WI38 (cell line): ENCODE measurements at regions not wholly inside any gene's neighbourhood (a gene's known extent, or its start where the extent isn't known, plus 50 kb on each side); places are given as distances from the start of the nearest gene placed in this dataset.
"Not testable (repeated sequence)": the region's sequence is repeated elsewhere in the genome, so short reads cannot be mapped to it uniquely, and the experiment has no call there.

Experiments used
- H3K4me3 ChIP-seq: 2 replicates; pipeline ENCODE4 v1.5.1; 2011; ENCODE audit warnings: low read depth, mild to moderate bottlenecking, control low read depth, low read length
- TF ChIP-seq, protein P1 (sequence below): IDR thresholded peaks from 2 replicates; pipeline ENCODE4 v1.5.1; 2012; ENCODE audit warnings: low read depth, mild to moderate bottlenecking, control low read depth, low read length

- TF ChIP-seq, protein P1, sequence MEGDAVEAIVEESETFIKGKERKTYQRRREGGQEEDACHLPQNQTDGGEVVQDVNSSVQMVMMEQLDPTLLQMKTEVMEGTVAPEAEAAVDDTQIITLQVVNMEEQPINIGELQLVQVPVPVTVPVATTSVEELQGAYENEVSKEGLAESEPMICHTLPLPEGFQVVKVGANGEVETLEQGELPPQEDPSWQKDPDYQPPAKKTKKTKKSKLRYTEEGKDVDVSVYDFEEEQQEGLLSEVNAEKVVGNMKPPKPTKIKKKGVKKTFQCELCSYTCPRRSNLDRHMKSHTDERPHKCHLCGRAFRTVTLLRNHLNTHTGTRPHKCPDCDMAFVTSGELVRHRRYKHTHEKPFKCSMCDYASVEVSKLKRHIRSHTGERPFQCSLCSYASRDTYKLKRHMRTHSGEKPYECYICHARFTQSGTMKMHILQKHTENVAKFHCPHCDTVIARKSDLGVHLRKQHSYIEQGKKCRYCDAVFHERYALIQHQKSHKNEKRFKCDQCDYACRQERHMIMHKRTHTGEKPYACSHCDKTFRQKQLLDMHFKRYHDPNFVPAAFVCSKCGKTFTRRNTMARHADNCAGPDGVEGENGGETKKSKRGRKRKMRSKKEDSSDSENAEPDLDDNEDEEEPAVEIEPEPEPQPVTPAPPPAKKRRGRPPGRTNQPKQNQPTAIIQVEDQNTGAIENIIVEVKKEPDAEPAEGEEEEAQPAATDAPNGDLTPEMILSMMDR = no peak
- no peak overlapping the region for H3K4me3 ChIP-seq
Observed at GRCh38 chr10:106284802-106285587, 879.5 kb downstream of the SORCS1 start.

- no peak overlapping the region for H3K4me3 ChIP-seq
- TF ChIP-seq, protein P1 = no peak
Observed at GRCh38 chr10:106280896-106281460, 883.5 kb downstream of the SORCS1 start.

DNA sequence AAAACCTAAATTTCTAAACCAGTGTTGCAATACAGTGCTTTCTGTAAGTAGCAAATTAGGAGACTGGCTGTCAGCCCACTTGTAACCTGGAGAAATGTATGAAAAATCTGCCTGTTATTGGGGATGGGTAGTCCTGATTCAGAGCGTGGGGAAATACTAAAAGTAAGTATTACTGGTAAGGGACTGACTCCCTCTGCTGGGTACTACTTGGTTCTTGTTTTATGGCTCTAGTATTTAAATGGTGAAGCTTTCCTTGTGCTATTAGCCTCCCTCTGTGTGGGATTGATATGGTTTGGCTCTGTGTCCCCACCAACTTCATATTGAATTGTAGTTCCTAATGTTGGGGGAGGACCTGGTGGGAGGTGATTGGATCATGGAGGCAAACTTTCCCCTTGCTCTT lies 886.1 kb downstream of the SORCS1 start:
- H3K4me3 ChIP-seq = no peak overlapping the region
- TF ChIP-seq, protein P1 = no peak

DNA sequence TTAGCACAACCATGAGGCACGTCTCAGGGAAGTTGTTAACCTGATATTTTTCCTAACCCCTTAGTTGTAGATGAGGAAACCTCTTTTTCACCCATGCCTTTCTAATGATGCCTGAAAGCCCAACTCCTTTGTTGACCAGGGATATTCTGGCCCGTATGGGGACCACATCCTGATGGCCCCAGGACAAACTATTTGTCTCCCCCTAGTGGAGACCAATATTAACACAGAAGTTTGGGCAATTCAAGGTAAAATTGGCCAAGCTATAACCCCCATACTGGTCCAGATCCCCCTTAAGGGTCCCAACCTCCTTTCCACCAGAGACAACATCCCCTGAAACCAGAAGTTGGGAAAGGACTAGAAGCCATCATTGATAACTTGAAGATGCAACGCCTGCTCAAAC lies 893.3 kb downstream of the SORCS1 start:
- TF ChIP-seq, protein P1 = no peak
- no peak overlapping the region for H3K4me3 ChIP-seq

DNA sequence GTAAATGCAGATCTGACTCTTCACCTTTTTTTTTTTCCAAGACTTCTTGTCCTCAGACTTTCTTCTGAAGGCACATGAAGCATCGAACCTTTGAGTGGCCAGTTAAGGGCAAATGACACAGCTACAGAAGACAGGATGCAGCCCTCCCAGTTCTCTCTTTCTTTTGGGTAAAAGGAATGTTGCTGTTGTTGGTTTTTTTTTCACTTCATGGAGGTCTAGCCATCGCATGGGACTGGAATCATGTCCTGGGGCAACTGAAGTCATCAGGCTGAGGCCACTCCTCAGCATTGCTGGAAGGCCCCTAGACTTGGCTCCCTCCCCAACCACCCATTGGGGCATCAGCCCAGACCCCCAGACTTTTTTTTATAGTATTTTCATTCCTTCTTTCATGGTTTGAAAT lies 896.5 kb downstream of the SORCS1 start:
- TF ChIP-seq, protein P1 = no peak
- no peak overlapping the region for H3K4me3 ChIP-seq

DNA sequence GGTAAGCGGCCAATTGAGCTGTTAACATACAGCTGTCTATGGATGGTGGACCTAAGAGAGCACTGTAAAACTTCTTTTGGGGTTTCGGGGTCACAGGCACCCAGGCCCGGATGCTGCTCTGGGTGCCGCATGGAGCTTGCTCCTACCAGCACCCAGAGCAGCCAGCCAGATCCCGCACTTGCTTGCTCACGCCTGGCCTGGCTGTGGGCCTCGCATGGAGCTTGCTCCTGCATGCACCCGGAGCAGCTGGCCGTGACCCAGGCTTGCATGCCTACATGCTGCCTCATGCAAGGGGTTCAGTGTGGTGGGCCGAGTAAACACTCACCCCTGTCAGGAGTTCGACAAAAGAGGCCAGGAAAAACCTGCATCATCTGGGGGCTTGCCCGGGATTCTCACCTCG lies 896.9 kb downstream of the SORCS1 start:
- TF ChIP-seq, protein P1 = no peak
- no peak overlapping the region for H3K4me3 ChIP-seq

GRCh38 chr10:106257432-106257831 lies 907.1 kb downstream of the SORCS1 start:
- not testable (repeated sequence) for H3K4me3 ChIP-seq
